GM19438 (cell line): ENCODE measurements at regions not wholly inside any gene's neighbourhood (a gene's known extent, or its start where the extent isn't known, plus 50 kb on each side); places are given as distances from the start of the nearest gene placed in this dataset.

Experiments
- ATAC-seq: cut with Tn5 transposase; IDR thresholded peaks from one replicate; pipeline ENCODE4 v1.9.1; 2021; ENCODE audit warnings: low read depth; ENCODE audit not compliant: unreplicated experiment

- no peak for ATAC-seq
These were observed 356.2 kb downstream of the GRIA2 start for GRCh38 chr4:157576671-157577217.

GRCh38 chr4:157575339-157575738, 354.8 kb downstream of the GRIA2 start:
- ATAC-seq, result no peak

- ATAC-seq, result no peak
These were observed 354.1 kb downstream of the GRIA2 start for GRCh38 chr4:157574606-157575005.

- ATAC-seq, result no peak
These were observed 352.4 kb downstream of the GRIA2 start for GRCh38 chr4:157572951-157573350.

- no peak for ATAC-seq
These were observed 351.8 kb downstream of the GRIA2 start for GRCh38 chr4:157572284-157572683.

GRCh38 chr4:157564771-157565170, 344.2 kb downstream of the GRIA2 start:
- no peak for ATAC-seq

GRCh38 chr4:157564218-157564617, 343.7 kb downstream of the GRIA2 start:
- no peak for ATAC-seq

GRCh38 chr4:157558016-157558415, 337.5 kb downstream of the GRIA2 start:
- ATAC-seq, result no peak

GRCh38 chr4:157550028-157550427, 329.5 kb downstream of the GRIA2 start:
- ATAC-seq, result no peak

GRCh38 chr4:157527954-157528353, 307.4 kb downstream of the GRIA2 start:
- ATAC-seq, result no peak

- ATAC-seq, result no peak
These were observed 301.4 kb downstream of the GRIA2 start for GRCh38 chr4:157521906-157522305.

GRCh38 chr4:157514711-157515110, 294.2 kb downstream of the GRIA2 start:
- ATAC-seq, result no peak

GRCh38 chr4:157509341-157509740, 288.8 kb downstream of the GRIA2 start:
- no peak for ATAC-seq

GRCh38 chr4:157502656-157503055, 282.1 kb downstream of the GRIA2 start:
- no peak for ATAC-seq

GRCh38 chr4:157459785-157460184, 239.3 kb downstream of the GRIA2 start:
- no peak for ATAC-seq

GRCh38 chr4:157447195-157447594, 226.7 kb downstream of the GRIA2 start:
- no peak for ATAC-seq

GRCh38 chr4:157444014-157444413, 223.5 kb downstream of the GRIA2 start:
- no peak for ATAC-seq

- no peak for ATAC-seq
These were observed 223.0 kb downstream of the GRIA2 start for GRCh38 chr4:157443537-157443936.

GRCh38 chr4:157425897-157426296, 205.4 kb downstream of the GRIA2 start:
- ATAC-seq, result no peak

GRCh38 chr4:157423526-157424020, 203.0 kb downstream of the GRIA2 start:
- no peak for ATAC-seq

- no peak for ATAC-seq
These were observed 200.8 kb downstream of the GRIA2 start for GRCh38 chr4:157421365-157421764.
